ENCODE measurements at regions not wholly inside any gene's neighbourhood (a gene's known extent, or its start where the extent isn't known, plus 50 kb on each side); places are given as distances from the start of the nearest gene placed in this dataset.
A peak's percentile ranks its signal among the peaks of the same experiment; 100 is the strongest.

GRCh38 chr6:139713900-139714506 is 339.6 kb upstream of the CITED2 start:
- H3K36me3 Mint-ChIP-seq (ENCODE audit: low read depth, unreplicated experiment) = no peaks in the 10 kb centered on the region
- no peak for TF ChIP-seq EZH2 (IDR thresholded peaks at IDR 0.05; ENCODE audit: insufficient read depth, low read length)
- no peak for TF ChIP-seq CTCF (IDR thresholded peaks at IDR 0.05; ENCODE audit: insufficient read depth, low read depth, low read length)
- Histone ChIP-seq H3K27ac (ENCODE audit: low read depth, low read length) (no peak overlapping the region), H3K4me2 (ENCODE audit: low read length) (no peak overlapping the region), H3K9me3 (ENCODE audit: insufficient read depth, low read depth, low read length) (no peaks in the 10 kb centered on the region), H3K4me3 (ENCODE audit: insufficient read depth, low read depth, low read length) (no peak overlapping the region), H3K27me3 (ENCODE audit: insufficient read depth, low read length) (no peaks in the 10 kb centered on the region), H3K9ac (ENCODE audit: low read length) (no peak overlapping the region), H3K4me1 (ENCODE audit: insufficient read depth, low read length) (peaks cover 3% of the 10 kb centered on the region), H2AFZ (ENCODE audit: low read depth, low read length) (no peak overlapping the region), H4K20me1 (ENCODE audit: insufficient read depth, low read length) (no peaks in the 10 kb centered on the region), H3K36me3 (ENCODE audit: insufficient read depth, low read length) (no peaks in the 10 kb centered on the region), H3K79me2 (ENCODE audit: insufficient read depth, low read length) (no peaks in the 10 kb centered on the region)
- H3K9me3 Mint-ChIP-seq (ENCODE audit: unreplicated experiment) = no peaks in the 10 kb centered on the region
- FAIRE-seq (peak; percentile 82), DNase-seq (ENCODE audit: low read depth) (peak; percentile 23)
- H3K27ac Mint-ChIP-seq (ENCODE audit: unreplicated experiment) = no peak overlapping the region
- no peaks in the 10 kb centered on the region for H3K27me3 Mint-ChIP-seq (ENCODE audit: low read depth, unreplicated experiment)
- H3K4me1 Mint-ChIP-seq (ENCODE audit: low read depth, unreplicated experiment) = peaks cover 19% of the 10 kb centered on the region
- H3K4me3 Mint-ChIP-seq (ENCODE audit: unreplicated experiment) = no peak overlapping the region

- Histone ChIP-seq H3K4me3 (ENCODE audit: insufficient read depth, low read depth, low read length) (no peak overlapping the region), H4K20me1 (ENCODE audit: insufficient read depth, low read length) (no peaks in the 10 kb centered on the region), H3K27ac (ENCODE audit: low read depth, low read length) (no peak overlapping the region), H3K79me2 (ENCODE audit: insufficient read depth, low read length) (no peaks in the 10 kb centered on the region), H2AFZ (ENCODE audit: low read depth, low read length) (no peak overlapping the region), H3K9ac (ENCODE audit: low read length) (no peak overlapping the region), H3K4me2 (ENCODE audit: low read length) (no peak overlapping the region), H3K27me3 (ENCODE audit: insufficient read depth, low read length) (no peaks in the 10 kb centered on the region), H3K9me3 (ENCODE audit: insufficient read depth, low read depth, low read length) (no peaks in the 10 kb centered on the region), H3K4me1 (ENCODE audit: insufficient read depth, low read length) (peaks cover 8% of the 10 kb centered on the region), H3K36me3 (ENCODE audit: insufficient read depth, low read length) (no peaks in the 10 kb centered on the region)
- DNase-seq (ENCODE audit: low read depth) = no peak
- no peaks in the 10 kb centered on the region for H3K9me3 Mint-ChIP-seq (ENCODE audit: unreplicated experiment)
- H3K36me3 Mint-ChIP-seq (ENCODE audit: low read depth, unreplicated experiment) = no peaks in the 10 kb centered on the region
- H3K4me3 Mint-ChIP-seq (ENCODE audit: unreplicated experiment) = no peak overlapping the region
- peaks cover 25% of the 10 kb centered on the region for H3K4me1 Mint-ChIP-seq (ENCODE audit: low read depth, unreplicated experiment)
- H3K27me3 Mint-ChIP-seq (ENCODE audit: low read depth, unreplicated experiment) = no peaks in the 10 kb centered on the region
- TF ChIP-seq CTCF (IDR thresholded peaks at IDR 0.05; ENCODE audit: insufficient read depth, low read depth, low read length) (no peak), EZH2 (IDR thresholded peaks at IDR 0.05; ENCODE audit: insufficient read depth, low read length) (no peak)
- no peak overlapping the region for H3K27ac Mint-ChIP-seq (ENCODE audit: unreplicated experiment)
- FAIRE-seq = no peak
Observed at GRCh38 chr6:139713424-139713823, 339.0 kb upstream of the CITED2 start.

GRCh38 chr6:139712830-139713229 is 338.4 kb upstream of the CITED2 start:
- Histone ChIP-seq H3K9me3 (ENCODE audit: insufficient read depth, low read depth, low read length) (no peaks in the 10 kb centered on the region), H3K4me3 (ENCODE audit: insufficient read depth, low read depth, low read length) (no peak overlapping the region), H3K79me2 (ENCODE audit: insufficient read depth, low read length) (no peaks in the 10 kb centered on the region), H3K36me3 (ENCODE audit: insufficient read depth, low read length) (no peaks in the 10 kb centered on the region), H3K4me2 (ENCODE audit: low read length) (no peak overlapping the region), H3K27me3 (ENCODE audit: insufficient read depth, low read length) (no peaks in the 10 kb centered on the region), H3K9ac (ENCODE audit: low read length) (no peak overlapping the region), H2AFZ (ENCODE audit: low read depth, low read length) (no peak overlapping the region), H4K20me1 (ENCODE audit: insufficient read depth, low read length) (no peaks in the 10 kb centered on the region), H3K27ac (ENCODE audit: low read depth, low read length) (no peak overlapping the region), H3K4me1 (ENCODE audit: insufficient read depth, low read length) (peaks cover 14% of the 10 kb centered on the region)
- DNase-seq (ENCODE audit: low read depth) (no peak), FAIRE-seq (no peak)
- Mint-ChIP-seq H3K27me3 (ENCODE audit: low read depth, unreplicated experiment) (no peaks in the 10 kb centered on the region), H3K4me1 (ENCODE audit: low read depth, unreplicated experiment) (peaks cover 31% of the 10 kb centered on the region), H3K4me3 (ENCODE audit: unreplicated experiment) (no peak overlapping the region), H3K27ac (ENCODE audit: unreplicated experiment) (no peak overlapping the region), H3K36me3 (ENCODE audit: low read depth, unreplicated experiment) (no peaks in the 10 kb centered on the region), H3K9me3 (ENCODE audit: unreplicated experiment) (no peaks in the 10 kb centered on the region)
- no peak for TF ChIP-seq EZH2 (IDR thresholded peaks at IDR 0.05; ENCODE audit: insufficient read depth, low read length)
- no peak for TF ChIP-seq CTCF (IDR thresholded peaks at IDR 0.05; ENCODE audit: insufficient read depth, low read depth, low read length)
